GM12872 (cell line): ENCODE measurements at regions not wholly inside any gene's neighbourhood (a gene's known extent, or its start where the extent isn't known, plus 50 kb on each side); places are given as distances from the start of the nearest gene placed in this dataset.

Source experiments
- CTCF ChIP-seq: IDR thresholded peaks from 3 replicates; pipeline ENCODE4 v1.5.1; 2011; ENCODE audit warnings: low read depth, mild to moderate bottlenecking, low read length, moderate library complexity; ENCODE audit not compliant: insufficient read depth

GRCh38 chr3:44026220-44026865 is 215.3 kb upstream of the TOPAZ1 start:
- TF ChIP-seq CTCF, result no peak

- no peak for TF ChIP-seq CTCF
Measured at GRCh38 chr3:44029100-44029499, 212.6 kb upstream of the TOPAZ1 start.

GRCh38 chr3:44030285-44030684 is 211.4 kb upstream of the TOPAZ1 start:
- no peak for TF ChIP-seq CTCF

GRCh38 chr3:44030687-44031305 is 210.9 kb upstream of the TOPAZ1 start:
- no peak for TF ChIP-seq CTCF

GRCh38 chr3:44031387-44032380 is 210.0 kb upstream of the TOPAZ1 start:
- no peak for TF ChIP-seq CTCF

- TF ChIP-seq CTCF, result no peak
Measured at GRCh38 chr3:44032487-44032886, 209.2 kb upstream of the TOPAZ1 start.

GRCh38 chr3:44033123-44033522 is 208.6 kb upstream of the TOPAZ1 start:
- TF ChIP-seq CTCF, result no peak
